AG04450 (cell line): ENCODE measurements at regions not wholly inside any gene's neighbourhood (a gene's known extent, or its start where the extent isn't known, plus 50 kb on each side); places are given as distances from the start of the nearest gene placed in this dataset.
"Not testable (repeated sequence)": the region's sequence is repeated elsewhere in the genome, so short reads cannot be mapped to it uniquely, and the experiment has no call there.

Experiments
- CTCF ChIA-PET: fragments of 300-600, 350-600 bp; formaldehyde crosslinking; extraction: SDS; loops from one replicate; lab custom pipeline; 2022; ENCODE audit warnings: antibody characterized with exemption, inconsistent platforms; lab: Charles Lee
- POLR2A ChIA-PET: fragments of 350-600 bp; formaldehyde crosslinking; extraction: SDS; loops from one replicate; lab custom pipeline; 2021; ENCODE audit warnings: antibody characterized with exemption, inconsistent platforms; lab: Yijun Ruan, JAX
- DNase-seq: peaks from one replicate; pipeline ENCODE4 v3.0.0-alpha.2; 2011; ENCODE audit warnings: low read depth, low spot score
- H3K27ac ChIP-seq: one replicate; pipeline ENCODE4 v1.5.1; 2012; ENCODE audit warnings: low read depth, low read length, control low read depth
- H3K27me3 ChIP-seq: one replicate; pipeline ENCODE4 v1.6.0; 2012; ENCODE audit warnings: low read length; ENCODE audit not compliant: control insufficient read depth, insufficient read depth
- H3K4me3 ChIP-seq: 2 replicates; pipeline ENCODE4 v1.5.1; 2011; ENCODE audit warnings: mild to moderate bottlenecking, low read depth, low read length, control low read depth
- H3K9me3 ChIP-seq: 2 replicates; pipeline ENCODE4 v1.5.1; 2012; ENCODE audit warnings: low read length; ENCODE audit not compliant: control insufficient read depth, insufficient read depth
- CTCF ChIP-seq: IDR thresholded peaks from 2 replicates; pipeline ENCODE4 v1.5.1; 2011; ENCODE audit warnings: low read depth, low read length, control low read depth, inconsistent platforms

- TF ChIP-seq CTCF = no peak
- DNase-seq = no peak
- H3K9me3 ChIP-seq = peaks cover 8% of the 10 kb centered on the region; the same call in 1 of the 2 replicates
- ChIA-PET POLR2A (no interaction called here), CTCF (no interaction called here)
- H3K27ac ChIP-seq = no peak overlapping the region
- no peak overlapping the region for H3K4me3 ChIP-seq
- no peaks in the 10 kb centered on the region for H3K27me3 ChIP-seq
Measured at GRCh38 chr1:236343246-236343870, 50.7 kb upstream of the EDARADD start.

DNA sequence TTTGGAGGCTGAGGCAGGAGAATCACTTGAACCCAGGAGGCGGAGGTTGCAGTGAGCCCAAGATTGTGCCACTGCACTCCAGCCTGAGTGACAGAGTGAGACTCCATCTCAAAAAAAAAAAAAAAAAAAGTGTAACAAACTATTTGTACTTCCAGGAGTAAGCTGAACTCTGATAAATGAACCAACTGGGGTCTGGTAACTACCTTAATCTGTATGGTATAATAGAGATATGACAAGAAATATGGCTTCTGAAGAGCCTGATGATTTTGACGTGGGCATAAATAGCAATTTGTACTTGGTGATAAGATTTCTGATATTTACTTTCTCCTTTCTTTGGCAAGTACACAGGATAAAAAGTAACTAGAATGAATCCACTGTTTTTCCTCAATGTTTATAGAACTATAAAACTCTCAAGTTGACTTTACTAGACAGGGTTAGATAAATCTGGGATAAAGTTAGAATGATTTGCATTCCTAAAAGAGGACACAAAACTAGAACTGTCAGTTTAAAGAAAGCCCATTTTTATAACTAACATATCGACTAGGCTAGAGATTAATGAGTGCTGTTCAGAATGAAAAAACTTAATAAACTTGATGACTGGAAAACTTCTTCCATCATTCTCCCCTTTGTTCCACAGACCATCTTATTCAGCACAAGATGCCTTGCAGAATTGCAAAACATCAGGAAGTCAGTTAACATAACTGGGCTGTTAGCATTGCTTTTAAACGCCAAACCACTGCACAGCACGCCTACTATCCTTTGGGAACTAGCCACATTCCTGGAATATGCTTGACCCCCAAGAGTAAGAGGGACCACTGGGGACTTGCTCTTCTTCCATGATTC is 51.5 kb upstream of the EDARADD start:
- no peak overlapping the region for H3K4me3 ChIP-seq
- DNase-seq = no peak
- no peak for TF ChIP-seq CTCF
- peaks cover under 1% of the 10 kb centered on the region; the same call in 1 of the 2 replicates for H3K9me3 ChIP-seq
- H3K27me3 ChIP-seq = no peaks in the 10 kb centered on the region
- H3K27ac ChIP-seq = no peak overlapping the region
- ChIA-PET CTCF (no interaction called here), POLR2A (no interaction called here)

- H3K9me3 ChIP-seq = no peaks in the 10 kb centered on the region
- ChIA-PET POLR2A (no interaction called here), CTCF (no interaction called here)
- no peak for TF ChIP-seq CTCF
- no peaks in the 10 kb centered on the region for H3K27me3 ChIP-seq
- no peak overlapping the region for H3K27ac ChIP-seq
- H3K4me3 ChIP-seq = no peak overlapping the region
- DNase-seq = no peak
Measured at GRCh38 chr1:236341298-236341697, 52.8 kb upstream of the EDARADD start.

- ChIA-PET CTCF (no interaction called here), POLR2A (no interaction called here)
- Histone ChIP-seq H3K9me3 (no peaks in the 10 kb centered on the region), H3K27me3 (no peaks in the 10 kb centered on the region), H3K4me3 (no peak overlapping the region), H3K27ac (no peak overlapping the region)
- TF ChIP-seq CTCF = no peak
- DNase-seq = no peak
Measured at GRCh38 chr1:236338096-236338495, 56.0 kb upstream of the EDARADD start.

DNA sequence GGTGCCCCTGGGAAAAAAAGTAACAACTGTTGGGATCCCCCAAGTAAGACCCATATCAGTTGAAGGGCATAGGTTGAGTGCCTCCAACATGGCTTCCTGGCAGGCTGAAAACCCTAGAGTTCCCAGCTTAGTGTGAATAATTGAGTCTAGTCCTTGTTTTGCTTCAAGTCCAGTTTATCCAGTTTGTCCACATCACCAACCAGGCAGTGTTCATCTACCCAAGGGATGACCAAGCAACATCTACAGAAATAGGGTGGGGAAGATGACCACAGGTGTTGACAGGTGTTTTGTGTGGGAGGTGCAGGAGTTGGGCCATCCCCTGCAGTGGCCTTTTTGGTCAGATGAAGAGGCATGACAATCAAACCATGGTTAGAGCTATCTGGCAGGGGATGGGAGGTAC is 54.3 kb upstream of the ERO1B start:
- POLR2A ChIA-PET = no interaction called here
- no peak for TF ChIP-seq CTCF
- no peaks in the 10 kb centered on the region for H3K9me3 ChIP-seq
- no peaks in the 10 kb centered on the region for H3K27me3 ChIP-seq
- CTCF ChIA-PET = no interaction called here
- no peak overlapping the region for H3K4me3 ChIP-seq
- H3K27ac ChIP-seq = no peak overlapping the region
- DNase-seq = no peak

DNA sequence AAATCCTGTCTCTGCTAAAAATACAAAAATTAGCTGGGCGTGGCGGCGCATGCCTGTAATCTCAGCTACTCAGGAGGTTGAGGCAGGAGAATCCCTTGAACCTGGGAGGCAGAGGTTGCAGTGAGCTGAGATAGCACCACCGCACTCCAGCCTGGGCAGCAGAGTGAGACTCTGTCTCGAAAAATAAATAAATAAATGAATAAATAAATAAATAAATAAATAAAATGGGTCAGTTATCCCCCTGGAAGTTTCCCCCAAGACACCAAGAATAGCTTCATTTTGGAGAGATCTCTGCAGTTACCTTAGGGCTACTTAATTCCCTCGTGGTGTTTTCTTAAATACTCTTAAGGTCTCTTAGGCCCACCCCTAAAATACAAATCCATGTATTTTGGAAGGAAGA is 53.9 kb upstream of the ERO1B start:
- POLR2A ChIA-PET, H3K4me3 ChIP-seq, H3K9me3 ChIP-seq, DNase-seq, CTCF ChIA-PET, H3K27me3 ChIP-seq, H3K27ac ChIP-seq: not testable (repeated sequence)
